WTC11 (cell line): ENCODE measurements at regions not wholly inside any gene's neighbourhood (a gene's known extent, or its start where the extent isn't known, plus 50 kb on each side); places are given as distances from the start of the nearest gene placed in this dataset.
"Not testable (repeated sequence)": the region's sequence is repeated elsewhere in the genome, so short reads cannot be mapped to it uniquely, and the experiment has no call there.

ENCODE experiments used
- ATAC-seq: fragments of 200-7000 bp; cut with Tn5 transposase; 2 replicates; pipeline ENCODE4 v1.10.0; 2021; ENCODE audit warnings: mild to moderate bottlenecking, moderate library complexity
- CTCF ChIA-PET: fragments of 300-600 bp; sonication (Branson Sonifier 250); formaldehyde crosslinking; loops from one replicate; lab custom pipeline; 2021; ENCODE audit warnings: antibody characterized with exemption; lab: Charles Lee
- POLR2A ChIA-PET: fragments of 350-600 bp; sonication (Branson Sonifier 250); formaldehyde crosslinking; loops from one replicate; lab custom pipeline; 2021; ENCODE audit warnings: antibody characterized with exemption; lab: Charles Lee
- DNase-seq: peaks from one replicate; pipeline ENCODE4 v3.0.0; 2021; ENCODE audit warnings: low spot score
- H3K27ac Mint-ChIP-seq: 2 replicates; pipeline ENCODE4 v1.8.0; 2021; ENCODE audit warnings: mixed read lengths
- H3K27me3 Mint-ChIP-seq: 2 replicates; pipeline ENCODE4 v1.8.0; 2021; ENCODE audit warnings: low read depth, mild to moderate bottlenecking, moderate library complexity, mixed read lengths
- H3K36me3 Mint-ChIP-seq: 2 replicates; pipeline ENCODE4 v1.8.0; 2021; ENCODE audit warnings: mixed read lengths
- H3K4me1 Mint-ChIP-seq: 2 replicates; pipeline ENCODE4 v1.8.0; 2022; ENCODE audit warnings: mixed read lengths
- H3K4me3 Mint-ChIP-seq: 2 replicates; pipeline ENCODE4 v1.8.0; 2021; ENCODE audit warnings: mild to moderate bottlenecking, moderate library complexity, mixed read lengths
- H3K9me3 Mint-ChIP-seq: 2 replicates; pipeline ENCODE4 v1.8.0; 2021; ENCODE audit warnings: mixed read lengths
- CBFB ChIP-seq: sonication (generic); formaldehyde crosslinking; IDR thresholded peaks from 2 replicates; pipeline ENCODE4 v1.8.1; 2022; ENCODE audit warnings: mild to moderate bottlenecking, low read depth, missing genetic modification reagents
- CREB1 ChIP-seq: sonication (generic); formaldehyde crosslinking; IDR thresholded peaks from 2 replicates; pipeline ENCODE4 v1.8.0; 2023; ENCODE audit warnings: mild to moderate bottlenecking, missing genetic modification reagents
- NFYB ChIP-seq: sonication (generic); formaldehyde crosslinking; conservative IDR thresholded peaks from 2 replicates; pipeline ENCODE4 v1.8.0; 2022; ENCODE audit warnings: low read depth, missing genetic modification reagents
- NR3C1 ChIP-seq: sonication (generic); formaldehyde crosslinking; conservative IDR thresholded peaks from 2 replicates; pipeline ENCODE4 v1.8.1; 2023; ENCODE audit warnings: low read depth, mild to moderate bottlenecking, missing genetic modification reagents
- SP1 ChIP-seq: sonication (generic); formaldehyde crosslinking; conservative IDR thresholded peaks from 2 replicates; pipeline ENCODE4 v1.8.1; 2022; ENCODE audit warnings: missing genetic modification reagents
- TEAD1 ChIP-seq: sonication (generic); formaldehyde crosslinking; IDR thresholded peaks from 2 replicates; pipeline ENCODE4 v1.8.0; 2022; ENCODE audit warnings: mild to moderate bottlenecking, missing genetic modification reagents
- ZNF121 ChIP-seq: sonication (generic); formaldehyde crosslinking; IDR thresholded peaks from 2 replicates; pipeline ENCODE4 v1.8.0; 2023; ENCODE audit warnings: missing genetic modification reagents
- TF ChIP-seq, protein P1 (sequence below): fragments of 250-450 bp; sonication (Bioruptor Pico); IDR thresholded peaks from 2 replicates; pipeline ENCODE4 v1.9.0; 2021; ENCODE audit warnings: mild to moderate bottlenecking, borderline replicate concordance
- TF ChIP-seq, protein P2 (sequence below): fragments of 250-450 bp; sonication (Bioruptor Pico); IDR thresholded peaks from 2 replicates; pipeline ENCODE4 v1.8.0; 2021; ENCODE audit warnings: mild to moderate bottlenecking

DNA sequence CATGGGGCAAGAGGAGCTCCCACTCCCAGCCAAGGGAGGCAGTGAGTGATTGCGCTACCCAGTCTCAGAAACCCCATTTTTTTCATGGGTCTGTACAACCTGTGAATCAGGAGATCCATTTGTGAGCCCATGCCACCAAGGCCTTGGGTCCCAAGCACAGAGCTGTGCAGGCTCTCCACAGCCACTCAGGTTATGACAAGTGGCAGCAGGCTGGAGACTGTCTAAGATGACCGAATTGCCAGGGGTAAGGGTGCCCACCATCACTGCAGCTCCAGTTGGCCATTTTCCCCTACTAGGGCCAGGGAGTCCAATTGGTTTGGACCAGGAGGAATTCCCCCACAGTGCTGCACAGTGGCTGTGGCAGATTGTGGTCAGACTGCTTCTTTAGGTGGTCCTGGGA lies 407.5 kb upstream of the KLHL4 start (continued):
- TF ChIP-seq SP1 (CRISPR knock-in tag) = no peak

GRCh38 chrX:87140800-87141483 lies 376.7 kb upstream of the KLHL4 start:
- Mint-ChIP-seq H3K4me3 (no peak overlapping the region), H3K27me3 (no peaks in the 10 kb centered on the region), H3K9me3 (no peaks in the 10 kb centered on the region)
- ATAC-seq (no peak), DNase-seq (no peak)
- CTCF ChIA-PET = no interaction called here
- no peak for TF ChIP-seq NFYB (CRISPR knock-in tag)
- TF ChIP-seq, protein P1, sequence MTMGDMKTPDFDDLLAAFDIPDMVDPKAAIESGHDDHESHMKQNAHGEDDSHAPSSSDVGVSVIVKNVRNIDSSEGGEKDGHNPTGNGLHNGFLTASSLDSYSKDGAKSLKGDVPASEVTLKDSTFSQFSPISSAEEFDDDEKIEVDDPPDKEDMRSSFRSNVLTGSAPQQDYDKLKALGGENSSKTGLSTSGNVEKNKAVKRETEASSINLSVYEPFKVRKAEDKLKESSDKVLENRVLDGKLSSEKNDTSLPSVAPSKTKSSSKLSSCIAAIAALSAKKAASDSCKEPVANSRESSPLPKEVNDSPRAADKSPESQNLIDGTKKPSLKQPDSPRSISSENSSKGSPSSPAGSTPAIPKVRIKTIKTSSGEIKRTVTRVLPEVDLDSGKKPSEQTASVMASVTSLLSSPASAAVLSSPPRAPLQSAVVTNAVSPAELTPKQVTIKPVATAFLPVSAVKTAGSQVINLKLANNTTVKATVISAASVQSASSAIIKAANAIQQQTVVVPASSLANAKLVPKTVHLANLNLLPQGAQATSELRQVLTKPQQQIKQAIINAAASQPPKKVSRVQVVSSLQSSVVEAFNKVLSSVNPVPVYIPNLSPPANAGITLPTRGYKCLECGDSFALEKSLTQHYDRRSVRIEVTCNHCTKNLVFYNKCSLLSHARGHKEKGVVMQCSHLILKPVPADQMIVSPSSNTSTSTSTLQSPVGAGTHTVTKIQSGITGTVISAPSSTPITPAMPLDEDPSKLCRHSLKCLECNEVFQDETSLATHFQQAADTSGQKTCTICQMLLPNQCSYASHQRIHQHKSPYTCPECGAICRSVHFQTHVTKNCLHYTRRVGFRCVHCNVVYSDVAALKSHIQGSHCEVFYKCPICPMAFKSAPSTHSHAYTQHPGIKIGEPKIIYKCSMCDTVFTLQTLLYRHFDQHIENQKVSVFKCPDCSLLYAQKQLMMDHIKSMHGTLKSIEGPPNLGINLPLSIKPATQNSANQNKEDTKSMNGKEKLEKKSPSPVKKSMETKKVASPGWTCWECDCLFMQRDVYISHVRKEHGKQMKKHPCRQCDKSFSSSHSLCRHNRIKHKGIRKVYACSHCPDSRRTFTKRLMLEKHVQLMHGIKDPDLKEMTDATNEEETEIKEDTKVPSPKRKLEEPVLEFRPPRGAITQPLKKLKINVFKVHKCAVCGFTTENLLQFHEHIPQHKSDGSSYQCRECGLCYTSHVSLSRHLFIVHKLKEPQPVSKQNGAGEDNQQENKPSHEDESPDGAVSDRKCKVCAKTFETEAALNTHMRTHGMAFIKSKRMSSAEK = no peak
- TF ChIP-seq, protein P2, sequence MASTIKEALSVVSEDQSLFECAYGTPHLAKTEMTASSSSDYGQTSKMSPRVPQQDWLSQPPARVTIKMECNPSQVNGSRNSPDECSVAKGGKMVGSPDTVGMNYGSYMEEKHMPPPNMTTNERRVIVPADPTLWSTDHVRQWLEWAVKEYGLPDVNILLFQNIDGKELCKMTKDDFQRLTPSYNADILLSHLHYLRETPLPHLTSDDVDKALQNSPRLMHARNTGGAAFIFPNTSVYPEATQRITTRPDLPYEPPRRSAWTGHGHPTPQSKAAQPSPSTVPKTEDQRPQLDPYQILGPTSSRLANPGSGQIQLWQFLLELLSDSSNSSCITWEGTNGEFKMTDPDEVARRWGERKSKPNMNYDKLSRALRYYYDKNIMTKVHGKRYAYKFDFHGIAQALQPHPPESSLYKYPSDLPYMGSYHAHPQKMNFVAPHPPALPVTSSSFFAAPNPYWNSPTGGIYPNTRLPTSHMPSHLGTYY (CRISPR knock-in tag) = no peak
- TF ChIP-seq, all 79 proteins: peak for 0
- Mint-ChIP-seq H3K36me3 (no peaks in the 10 kb centered on the region), H3K27ac (no peak overlapping the region), H3K4me1 (peaks cover 3% of the 10 kb centered on the region; the same call in 1 of the 2 replicates)
- POLR2A ChIA-PET = no interaction called here

GRCh38 chrX:87160435-87161010 lies 357.1 kb upstream of the KLHL4 start:
- POLR2A ChIA-PET = no interaction called here
- no peaks in the 10 kb centered on the region for H3K4me1 Mint-ChIP-seq
- ATAC-seq = no peak
- CTCF ChIA-PET = no interaction called here
- TF ChIP-seq NR3C1 (CRISPR knock-in tag) = no peak
- DNase-seq = no peak
- peaks cover 29% of the 10 kb centered on the region for H3K9me3 Mint-ChIP-seq
- H3K27ac Mint-ChIP-seq = no peak overlapping the region
- no peaks in the 10 kb centered on the region for H3K27me3 Mint-ChIP-seq
- peaks cover 10% of the 10 kb centered on the region for H3K36me3 Mint-ChIP-seq
- no peak overlapping the region for H3K4me3 Mint-ChIP-seq

DNA sequence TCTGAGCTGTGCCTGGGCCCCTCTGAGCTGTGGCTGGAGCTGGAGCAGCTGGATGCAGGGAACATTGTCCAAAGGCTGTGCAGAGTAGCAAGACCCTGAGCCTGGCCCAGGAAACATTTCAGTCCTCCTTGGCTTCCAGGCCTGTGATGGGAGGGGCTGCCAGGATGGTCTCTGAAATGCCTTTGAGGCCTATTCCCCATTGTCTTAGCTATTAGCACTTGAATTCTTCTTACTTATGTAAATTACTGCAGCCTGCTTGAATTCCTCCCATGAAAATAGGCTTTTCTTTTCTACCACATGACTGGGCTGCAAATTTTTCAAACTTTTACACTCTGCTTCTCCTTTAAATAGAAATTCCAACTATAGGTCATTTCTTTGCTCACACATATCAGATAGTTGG lies 349.8 kb upstream of the KLHL4 start:
- Mint-ChIP-seq H3K4me3 (no peak overlapping the region), H3K27me3 (no peaks in the 10 kb centered on the region), H3K9me3 (peaks cover 23% of the 10 kb centered on the region), H3K4me1 (0 out of 2 replicates have a peak, but pooled peaks cover 3% of the 10 kb centered on the region), H3K27ac (no peak overlapping the region), H3K36me3 (peaks cover 18% of the 10 kb centered on the region)
- ChIA-PET POLR2A (no interaction called here), CTCF (no interaction called here)
- no peak for TF ChIP-seq CREB1 (CRISPR knock-in tag)
- no peak for TF ChIP-seq ZNF121
- TF ChIP-seq TEAD1 (CRISPR knock-in tag) = no peak
- no peak for TF ChIP-seq CBFB (CRISPR knock-in tag)
- no peak; the same call in 1 of the 2 replicates for ATAC-seq
- no peak for DNase-seq

DNA sequence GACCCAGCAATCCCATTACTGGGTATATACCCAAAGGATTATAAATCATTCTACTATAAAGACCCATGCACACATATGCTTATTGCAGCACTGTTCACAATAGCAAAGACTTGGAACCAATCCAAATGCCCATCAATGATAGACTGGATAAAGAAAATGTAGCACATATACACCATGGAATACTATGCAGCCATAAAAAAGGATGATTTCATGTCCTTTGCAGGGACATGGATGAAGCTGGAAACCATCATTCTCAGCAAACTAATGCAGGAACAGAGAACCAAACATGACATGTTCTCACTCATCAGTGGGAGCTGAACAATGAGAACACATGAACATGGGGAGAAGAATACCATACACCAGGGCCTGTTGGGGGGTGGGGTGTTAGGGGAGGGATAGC lies 339.6 kb upstream of the KLHL4 start:
- H3K4me1 Mint-ChIP-seq, CTCF ChIA-PET, DNase-seq, POLR2A ChIA-PET, H3K9me3 Mint-ChIP-seq, H3K36me3 Mint-ChIP-seq, H3K27ac Mint-ChIP-seq, H3K27me3 Mint-ChIP-seq, ATAC-seq, H3K4me3 Mint-ChIP-seq: not testable (repeated sequence)
